Left ventricle myocardium inferior (tissue), 1 donor: ENCODE measurements at regions not wholly inside any gene's neighbourhood (a gene's known extent, or its start where the extent isn't known, plus 50 kb on each side); places are given as distances from the start of the nearest gene placed in this dataset.
A peak's percentile ranks its signal among the peaks of the same experiment; 100 is the strongest.

Experiments
- DNase-seq: peaks from one replicate; pipeline ENCODE4 v3.0.0-alpha.2; 2020
- H3K27ac ChIP-seq: fragments of 200-600 bp; replicated peaks from 2 replicates; pipeline ENCODE4 v1.8.0; 2021
- H3K27me3 ChIP-seq: fragments of 200-600 bp; 2 replicates; pipeline ENCODE4 v1.8.0; 2021; ENCODE audit warnings: low read depth
- H3K36me3 ChIP-seq: fragments of 200-600 bp; 2 replicates; pipeline ENCODE4 v1.8.0; 2021
- H3K4me1 ChIP-seq: fragments of 200-600 bp; 2 replicates; pipeline ENCODE4 v1.8.0; 2021
- H3K4me3 ChIP-seq: fragments of 200-600 bp; 2 replicates; pipeline ENCODE4 v1.8.0; 2021; ENCODE audit warnings: mild to moderate bottlenecking, moderate library complexity
- H3K9me3 ChIP-seq: fragments of 200-600 bp; replicated peaks from 2 replicates; pipeline ENCODE4 v1.8.0; 2021
- CTCF ChIP-seq: fragments of 200-600 bp; IDR thresholded peaks from 2 replicates; pipeline ENCODE4 v1.8.0; 2021; ENCODE audit warnings: antibody characterized with exemption, mild to moderate bottlenecking, borderline replicate concordance
- intact Hi-C: fragments of 100-400 bp; cut with micrococcal nuclease; formaldehyde crosslinking; loops from one replicate; pipeline ENCODE4 v1.11.0; 2022
- donor health status: DM: no; HTN: yes; CAD: no; lungs with severe emphysema.

DNA sequence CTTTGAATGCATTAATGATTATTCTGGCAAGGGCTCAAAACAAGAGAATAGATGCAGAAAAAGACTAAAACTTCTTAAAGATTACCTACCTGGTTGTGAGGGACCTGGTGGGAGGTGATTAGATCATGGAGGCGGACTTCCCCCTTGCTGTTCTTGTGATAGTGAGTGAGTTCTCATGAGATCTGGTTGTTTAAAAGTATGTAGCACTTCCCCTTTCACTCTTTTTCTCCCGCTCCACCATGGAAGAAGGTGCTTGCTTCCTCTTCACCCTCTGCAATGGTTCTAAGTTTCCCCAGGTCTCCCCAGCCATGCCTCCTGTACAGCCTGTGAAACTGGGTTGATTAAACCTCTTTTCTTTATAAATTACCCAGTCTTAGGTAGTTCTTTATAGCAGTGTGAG is 226.6 kb downstream of the ARHGAP12 start:
- TF ChIP-seq CTCF = no peak
- Histone ChIP-seq H3K27ac (peak overlapping the region; percentile 98), H3K9me3 (peaks cover 5% of the 10 kb centered on the region), H3K36me3 (no peaks in the 10 kb centered on the region), H3K27me3 (no peaks in the 10 kb centered on the region), H3K4me1 (peaks cover 77% of the 10 kb centered on the region), H3K4me3 (no peak overlapping the region)
- DNase-seq = no peak
- intact Hi-C loops = loop anchor here (10.0 kb wide), 1 partner anchor 53 kb away; no protein-coding TSS in a partner anchor

DNA sequence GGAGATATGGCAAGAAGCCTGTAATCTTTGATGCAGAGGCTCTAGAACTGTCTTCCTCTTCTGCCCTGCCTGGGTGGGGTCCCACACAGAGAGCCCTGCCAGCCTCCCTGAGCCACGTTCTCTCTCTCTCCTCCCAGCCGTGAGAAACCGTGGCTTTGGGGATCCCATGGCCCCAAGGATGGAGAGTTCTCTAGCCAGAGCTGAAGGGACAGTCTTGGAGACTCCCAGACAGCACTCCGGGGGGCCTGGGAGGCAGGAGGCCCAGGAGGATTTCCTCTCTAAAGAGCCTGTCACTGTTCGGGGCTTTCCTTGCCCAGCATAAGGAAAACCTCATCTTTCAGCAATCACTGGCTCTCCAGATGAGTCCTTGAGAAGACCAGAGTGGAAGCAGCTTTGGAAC is 227.1 kb downstream of the ARHGAP12 start:
- Histone ChIP-seq H3K9me3 (peaks cover 5% of the 10 kb centered on the region), H3K36me3 (no peaks in the 10 kb centered on the region), H3K27ac (peak overlapping the region; percentile 98), H3K27me3 (no peaks in the 10 kb centered on the region), H3K4me1 (peaks cover 77% of the 10 kb centered on the region), H3K4me3 (no peak overlapping the region)
- no peak for TF ChIP-seq CTCF
- intact Hi-C loops = loop anchor here (10.0 kb wide), 1 partner anchor 53 kb away; no protein-coding TSS in a partner anchor
- DNase-seq = no peak

- peak overlapping the region; percentile 98 for H3K27ac ChIP-seq
- no peak for DNase-seq
- H3K27me3 ChIP-seq = no peaks in the 10 kb centered on the region
- no peaks in the 10 kb centered on the region for H3K36me3 ChIP-seq
- intact Hi-C loops = loop anchor here (10.0 kb wide), 1 partner anchor 55 kb away; no protein-coding TSS in a partner anchor
- H3K4me1 ChIP-seq = peaks cover 69% of the 10 kb centered on the region
- peaks cover 5% of the 10 kb centered on the region for H3K9me3 ChIP-seq
- TF ChIP-seq CTCF = no peak
- H3K4me3 ChIP-seq = no peak overlapping the region
Measured at GRCh38 chr10:31700181-31700611, 228.4 kb downstream of the ARHGAP12 start.

DNA sequence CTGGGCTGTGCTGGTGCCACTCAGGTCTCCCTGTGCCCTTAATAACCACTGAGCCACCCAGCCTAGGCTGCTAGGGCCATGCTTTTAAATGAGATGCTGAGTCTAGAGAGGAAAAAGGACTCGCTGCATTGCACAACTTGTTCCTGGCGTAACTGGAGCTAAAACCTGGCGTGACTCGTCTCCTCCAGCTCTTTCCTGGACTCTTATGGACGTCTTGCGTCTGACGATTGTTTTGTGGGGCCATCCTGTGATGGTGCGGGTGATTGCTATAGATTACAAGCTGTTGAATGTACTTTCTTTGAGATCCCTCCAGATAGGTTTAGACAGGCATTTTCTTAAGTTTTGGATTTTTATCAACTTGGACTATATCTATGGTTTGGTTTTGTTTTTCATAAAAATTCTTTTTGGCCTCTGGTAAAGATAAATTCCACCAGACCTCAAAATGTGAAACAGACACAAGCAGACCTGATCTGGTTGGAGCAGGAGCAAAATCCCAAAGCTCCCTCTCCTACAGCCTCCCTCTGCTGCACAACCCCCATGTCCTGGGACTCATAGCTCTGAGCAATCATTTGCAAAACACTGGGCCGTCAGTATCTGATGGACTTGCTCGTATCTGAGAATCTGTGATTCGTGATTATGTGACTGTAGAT is 230.3 kb downstream of the ARHGAP12 start:
- no peak for TF ChIP-seq CTCF
- Histone ChIP-seq H3K27me3 (no peaks in the 10 kb centered on the region), H3K36me3 (no peaks in the 10 kb centered on the region), H3K27ac (peak overlapping the region; percentile 98), H3K9me3 (peaks cover 5% of the 10 kb centered on the region), H3K4me3 (peak overlapping the region; percentile 52), H3K4me1 (peaks cover 69% of the 10 kb centered on the region)
- DNase-seq = peak; percentile 67
- intact Hi-C loops = no loop called here

DNA sequence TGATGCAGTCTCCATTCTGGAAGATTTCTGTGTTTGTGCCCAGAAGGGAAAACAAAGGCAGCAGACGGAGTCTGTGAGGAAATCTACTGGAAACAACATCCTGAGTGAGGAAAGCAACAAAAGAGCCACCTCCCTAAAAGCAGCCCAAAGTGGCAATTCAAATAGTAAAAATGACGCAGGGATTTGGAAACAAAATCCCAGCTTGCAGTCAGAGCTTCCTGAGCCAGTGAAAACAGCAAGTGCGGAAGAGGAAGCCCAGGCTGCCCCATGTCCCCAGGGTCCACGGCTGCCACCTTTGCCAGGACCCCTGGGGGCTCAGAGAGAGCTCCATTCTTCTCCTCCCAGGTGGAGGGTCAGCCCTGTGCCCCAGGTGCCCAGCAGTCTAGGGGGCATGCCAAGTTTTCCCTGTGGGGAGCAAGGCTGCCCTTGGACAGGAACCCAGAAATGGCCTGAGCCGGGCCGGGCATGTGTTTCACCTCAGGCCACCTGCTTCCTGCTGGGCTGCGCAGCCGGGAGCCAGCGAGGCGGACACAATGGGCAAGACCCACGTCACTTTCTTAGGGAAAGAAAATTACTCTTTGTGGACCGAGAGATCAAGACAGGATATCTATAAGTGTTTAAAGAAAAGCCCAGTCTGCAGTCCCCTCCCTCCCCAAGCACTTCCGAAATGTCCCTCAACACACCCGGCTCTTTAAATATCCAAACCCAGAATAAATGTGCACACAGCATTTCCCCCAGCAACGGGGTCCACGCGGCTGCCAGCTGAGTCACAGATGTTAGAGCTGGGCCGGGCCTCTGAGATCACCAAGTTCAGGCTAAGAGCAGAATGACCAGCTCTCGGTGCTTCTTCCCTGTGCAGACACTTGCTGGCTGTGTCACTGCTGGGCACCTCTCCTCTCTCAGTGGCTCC is 231.1 kb downstream of the ARHGAP12 start:
- peak overlapping the region; percentile 52 for H3K4me3 ChIP-seq
- peak overlapping the region; percentile 98 for H3K27ac ChIP-seq
- H3K4me1 ChIP-seq = peaks cover 68% of the 10 kb centered on the region
- H3K27me3 ChIP-seq = no peaks in the 10 kb centered on the region
- TF ChIP-seq CTCF = no peak
- no peaks in the 10 kb centered on the region for H3K36me3 ChIP-seq
- intact Hi-C loops = loop anchor here (2.0 kb wide), 1 partner anchor 67 kb away; no protein-coding TSS in a partner anchor
- DNase-seq = peak; percentile 86
- no peaks in the 10 kb centered on the region for H3K9me3 ChIP-seq
